ENCODE measurements at regions not wholly inside any gene's neighbourhood (a gene's known extent, or its start where the extent isn't known, plus 50 kb on each side); places are given as distances from the start of the nearest gene placed in this dataset.

DNA sequence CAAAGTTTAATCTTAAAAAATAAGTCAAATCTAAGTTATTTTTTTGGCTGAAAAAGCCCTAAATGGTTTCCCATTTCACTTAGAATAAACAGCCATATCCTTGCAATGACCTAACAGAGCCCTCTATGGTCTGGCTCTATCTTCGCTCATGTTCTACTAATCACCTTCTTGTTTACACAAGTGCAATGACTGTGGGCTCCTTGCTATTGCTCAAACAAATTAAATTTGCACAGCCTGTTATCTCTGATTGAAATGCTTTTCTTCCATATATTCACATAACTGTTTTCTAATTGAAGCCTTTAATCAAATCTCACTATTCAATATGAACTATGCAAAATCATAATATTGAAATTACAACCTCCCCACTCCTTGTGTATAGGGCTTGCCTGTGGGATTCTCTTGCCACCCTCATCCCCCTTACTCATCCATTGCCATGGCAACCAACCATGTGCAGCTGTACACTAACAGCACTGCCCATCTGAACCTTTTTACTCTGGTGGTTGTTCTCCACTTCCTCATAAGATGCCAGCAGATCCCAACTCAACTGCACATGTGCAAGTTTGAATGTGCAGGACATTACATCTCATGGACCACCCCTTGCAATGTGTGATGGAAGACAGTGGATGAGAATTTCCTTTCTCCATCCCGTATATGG, 1083.2 kb downstream of the SOCS6 start:
- TF ChIP-seq GATA2 (IDR thresholded peaks at IDR 0.05; ENCODE audit: low read depth, low read length): no peak
- TF ChIP-seq GATA3 (IDR thresholded peaks at IDR 0.05; ENCODE audit: low read depth, low read length): no peak
